ENCODE measurements at regions not wholly inside any gene's neighbourhood (a gene's known extent, or its start where the extent isn't known, plus 50 kb on each side); places are given as distances from the start of the nearest gene placed in this dataset.

DNA sequence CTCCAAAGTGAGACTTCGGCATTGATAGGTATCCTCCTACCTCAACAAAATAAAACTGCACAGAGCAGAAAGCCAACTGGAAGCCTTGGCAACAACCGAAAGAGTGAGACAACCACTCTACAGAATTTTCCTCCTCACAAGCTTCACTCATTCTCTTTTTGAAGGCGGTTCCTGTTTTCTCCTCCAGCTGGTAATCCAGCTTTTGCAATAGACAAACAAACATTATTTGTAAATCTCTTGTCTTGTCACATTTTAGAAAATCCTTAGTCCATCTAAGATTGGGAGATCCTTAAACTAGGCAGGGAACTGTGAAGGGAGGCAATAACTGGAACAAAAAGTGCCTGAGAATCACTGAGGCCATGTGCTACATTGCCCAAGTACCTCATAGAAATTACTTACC is 332.4 kb downstream of the BCL11A start:
- Mint-ChIP-seq H3K27me3 (ENCODE audit: low read depth) (no peaks in the 10 kb centered on the region), H3K36me3 (ENCODE audit: low read depth) (no peaks in the 10 kb centered on the region), H3K27ac (no peak overlapping the region), H3K4me3 (no peak overlapping the region), H3K4me1 (peaks cover 1% of the 10 kb centered on the region), H3K9me3 (no peaks in the 10 kb centered on the region)
- TF ChIP-seq, protein P1, sequence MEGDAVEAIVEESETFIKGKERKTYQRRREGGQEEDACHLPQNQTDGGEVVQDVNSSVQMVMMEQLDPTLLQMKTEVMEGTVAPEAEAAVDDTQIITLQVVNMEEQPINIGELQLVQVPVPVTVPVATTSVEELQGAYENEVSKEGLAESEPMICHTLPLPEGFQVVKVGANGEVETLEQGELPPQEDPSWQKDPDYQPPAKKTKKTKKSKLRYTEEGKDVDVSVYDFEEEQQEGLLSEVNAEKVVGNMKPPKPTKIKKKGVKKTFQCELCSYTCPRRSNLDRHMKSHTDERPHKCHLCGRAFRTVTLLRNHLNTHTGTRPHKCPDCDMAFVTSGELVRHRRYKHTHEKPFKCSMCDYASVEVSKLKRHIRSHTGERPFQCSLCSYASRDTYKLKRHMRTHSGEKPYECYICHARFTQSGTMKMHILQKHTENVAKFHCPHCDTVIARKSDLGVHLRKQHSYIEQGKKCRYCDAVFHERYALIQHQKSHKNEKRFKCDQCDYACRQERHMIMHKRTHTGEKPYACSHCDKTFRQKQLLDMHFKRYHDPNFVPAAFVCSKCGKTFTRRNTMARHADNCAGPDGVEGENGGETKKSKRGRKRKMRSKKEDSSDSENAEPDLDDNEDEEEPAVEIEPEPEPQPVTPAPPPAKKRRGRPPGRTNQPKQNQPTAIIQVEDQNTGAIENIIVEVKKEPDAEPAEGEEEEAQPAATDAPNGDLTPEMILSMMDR (IDR thresholded peaks at IDR 0.05; ENCODE audit: unreplicated experiment in 3 of 3): no peak

DNA sequence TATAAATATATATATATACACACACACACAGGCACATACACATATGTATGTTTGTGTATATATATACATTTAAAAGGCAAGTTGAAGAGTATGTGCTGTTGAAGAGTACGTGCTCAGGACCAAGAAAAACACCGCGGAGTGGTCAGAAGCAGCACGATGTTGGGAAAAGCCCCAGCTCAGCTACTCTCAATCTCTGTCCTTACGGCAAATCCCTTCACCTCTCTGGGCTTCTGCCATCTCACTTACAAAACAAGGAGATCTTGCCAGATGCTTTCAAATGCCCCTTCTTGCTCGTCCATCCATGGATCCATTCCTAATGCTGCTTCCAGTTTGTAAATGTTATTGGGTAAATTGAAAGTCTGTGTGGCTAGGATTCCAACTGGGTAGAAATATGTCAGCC is 333.9 kb downstream of the BCL11A start:
- H3K36me3 Mint-ChIP-seq (ENCODE audit: low read depth): no peaks in the 10 kb centered on the region
- no peak overlapping the region for H3K27ac Mint-ChIP-seq
- no peaks in the 10 kb centered on the region for H3K27me3 Mint-ChIP-seq (ENCODE audit: low read depth)
- H3K9me3 Mint-ChIP-seq: no peaks in the 10 kb centered on the region
- no peak overlapping the region for H3K4me3 Mint-ChIP-seq
- peaks cover 13% of the 10 kb centered on the region for H3K4me1 Mint-ChIP-seq
- TF ChIP-seq, protein P1 (IDR thresholded peaks at IDR 0.05; ENCODE audit: unreplicated experiment in 3 of 3): no peak

DNA sequence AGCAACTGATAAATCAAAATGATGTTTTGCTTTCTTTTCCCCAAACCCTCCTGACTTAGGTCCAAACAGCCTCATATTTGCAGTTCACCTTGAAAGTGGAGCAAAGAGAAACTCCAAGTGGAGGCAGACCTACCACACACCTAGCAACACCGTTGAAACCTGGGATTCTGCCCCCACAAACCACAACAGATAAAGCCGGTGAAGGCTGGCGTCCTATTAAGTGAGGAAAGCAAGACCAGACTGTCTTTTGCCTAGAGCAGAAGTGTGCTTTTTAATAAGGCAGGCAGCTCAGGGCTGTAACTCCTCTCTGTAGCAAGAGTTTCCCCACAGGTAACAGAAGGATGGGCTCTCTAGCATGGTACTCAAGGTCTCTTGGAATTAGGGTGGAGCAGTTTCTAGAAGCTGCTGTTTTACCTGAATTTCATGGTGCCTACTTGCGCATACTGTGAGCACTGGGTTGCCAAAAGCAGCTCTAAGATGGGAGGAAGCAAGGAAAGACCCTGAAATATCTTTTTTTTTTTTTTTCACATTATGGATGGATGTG is 336.9 kb downstream of the BCL11A start:
- Mint-ChIP-seq H3K9me3 (no peaks in the 10 kb centered on the region), H3K27me3 (ENCODE audit: low read depth) (no peaks in the 10 kb centered on the region), H3K4me3 (no peak overlapping the region), H3K4me1 (peaks cover 13% of the 10 kb centered on the region), H3K27ac (no peak overlapping the region), H3K36me3 (ENCODE audit: low read depth) (no peaks in the 10 kb centered on the region)
- TF ChIP-seq, protein P1 (IDR thresholded peaks at IDR 0.05; ENCODE audit: unreplicated experiment in 3 of 3): no peak

DNA sequence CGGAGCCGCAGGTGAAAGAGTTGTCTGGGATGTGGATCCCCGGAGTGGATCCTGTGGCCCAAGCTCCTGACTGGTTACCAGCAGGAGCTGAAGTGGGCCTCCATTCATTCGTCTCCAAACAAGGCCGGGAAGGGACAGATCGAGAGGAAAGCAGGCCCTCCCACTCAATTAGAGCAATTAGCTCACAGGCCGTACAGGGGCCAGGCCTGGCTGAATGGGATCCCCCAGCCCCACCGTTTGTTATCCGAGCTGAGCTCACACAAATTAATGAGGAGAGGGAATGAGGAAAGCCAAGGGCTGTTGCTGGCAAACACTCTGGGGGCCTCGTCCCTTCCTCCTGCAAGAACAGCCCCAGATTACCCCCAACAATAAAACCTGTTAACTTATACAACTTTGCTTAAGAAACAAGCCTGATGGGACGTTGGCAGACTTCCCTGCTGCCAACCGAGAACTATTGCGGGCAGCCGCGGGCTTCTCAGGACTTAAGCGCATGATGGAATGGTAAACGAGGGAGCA is 338.0 kb downstream of the BCL11A start:
- TF ChIP-seq, protein P1 (IDR thresholded peaks at IDR 0.05; ENCODE audit: unreplicated experiment in 3 of 3): no peak
- no peaks in the 10 kb centered on the region for H3K36me3 Mint-ChIP-seq (ENCODE audit: low read depth)
- H3K9me3 Mint-ChIP-seq: no peaks in the 10 kb centered on the region
- peak overlapping the region in 1 of 3 experiments; percentile 61 for H3K27ac Mint-ChIP-seq
- no peaks in the 10 kb centered on the region for H3K27me3 Mint-ChIP-seq (ENCODE audit: low read depth)
- H3K4me1 Mint-ChIP-seq: peaks cover 13% of the 10 kb centered on the region
- peak overlapping the region in 2 of 3 experiments; percentile 6 to 23 for H3K4me3 Mint-ChIP-seq

DNA sequence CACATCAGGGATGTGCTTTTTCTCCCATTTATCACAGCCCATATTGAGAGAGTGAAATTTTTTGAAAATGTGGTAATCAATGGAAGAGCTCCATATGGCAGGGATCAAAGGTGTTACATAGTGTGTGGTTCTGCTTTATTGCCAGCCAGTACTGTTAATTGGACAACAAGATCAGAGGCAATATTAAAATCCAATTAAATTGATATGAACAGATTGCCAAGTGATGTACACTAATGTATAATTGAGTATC is 338.9 kb downstream of the BCL11A start:
- Mint-ChIP-seq H3K27me3 (ENCODE audit: low read depth) (no peaks in the 10 kb centered on the region), H3K4me1 (peaks cover 13% of the 10 kb centered on the region), H3K36me3 (ENCODE audit: low read depth) (no peaks in the 10 kb centered on the region), H3K9me3 (no peaks in the 10 kb centered on the region), H3K27ac (no peak overlapping the region), H3K4me3 (no peak overlapping the region)
- TF ChIP-seq, protein P1 (IDR thresholded peaks at IDR 0.05; ENCODE audit: unreplicated experiment in 3 of 3): no peak

DNA sequence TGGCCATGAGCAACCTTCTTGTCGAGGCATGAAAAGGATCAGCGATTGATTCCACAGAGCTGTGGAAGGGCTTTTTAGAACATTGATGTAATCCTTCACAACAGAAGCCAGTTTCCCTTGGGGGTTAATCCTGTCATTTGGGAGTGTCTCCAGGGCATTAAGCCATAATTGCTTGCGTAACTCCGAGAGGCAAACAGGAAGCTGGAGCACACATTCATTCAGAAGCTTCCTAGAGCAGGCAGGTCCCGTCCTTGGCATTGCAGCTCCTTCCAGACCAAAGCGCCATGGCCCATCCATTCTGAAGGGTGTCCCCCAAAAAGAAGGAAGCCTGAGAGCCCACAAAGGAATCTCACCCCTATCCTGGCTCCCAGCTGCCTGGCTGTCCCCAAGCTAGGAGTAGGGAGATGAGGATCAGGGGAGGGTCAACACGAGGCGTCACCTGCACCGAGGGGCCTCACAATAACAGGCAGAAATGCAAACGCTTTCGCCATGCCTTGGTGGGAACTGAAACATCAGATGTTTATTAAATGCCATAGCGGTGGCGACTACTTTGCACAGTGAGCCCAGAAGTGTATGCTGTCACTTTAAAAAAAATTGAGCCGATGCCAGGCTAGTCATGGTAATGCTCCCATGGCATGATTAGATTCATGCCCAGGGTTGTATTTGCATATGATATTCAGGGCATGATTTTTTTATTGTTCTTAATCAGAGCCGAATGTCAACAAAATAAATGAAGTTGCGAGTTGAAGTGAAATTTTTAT is 339.4 kb downstream of the BCL11A start:
- H3K9me3 Mint-ChIP-seq: no peaks in the 10 kb centered on the region
- no peak overlapping the region for H3K27ac Mint-ChIP-seq
- H3K4me3 Mint-ChIP-seq: no peak overlapping the region
- TF ChIP-seq, protein P1 (IDR thresholded peaks at IDR 0.05; ENCODE audit: unreplicated experiment in 3 of 3): no peak
- H3K27me3 Mint-ChIP-seq (ENCODE audit: low read depth): no peaks in the 10 kb centered on the region
- H3K4me1 Mint-ChIP-seq: peaks cover 13% of the 10 kb centered on the region
- no peaks in the 10 kb centered on the region for H3K36me3 Mint-ChIP-seq (ENCODE audit: low read depth)

All from nephron (organoid).